Endometrium (tissue), 2 donors: ENCODE measurements at regions not wholly inside any gene's neighbourhood (a gene's known extent, or its start where the extent isn't known, plus 50 kb on each side); places are given as distances from the start of the nearest gene placed in this dataset.

ENCODE experiments used
- FAIRE-seq: peaks from 2 replicates; lab custom pipeline; 2012; peaks lifted over from hg19 to GRCh38; lab: Jason Lieb, UNC
- donor health status: control.
- donor health status: control.

DNA sequence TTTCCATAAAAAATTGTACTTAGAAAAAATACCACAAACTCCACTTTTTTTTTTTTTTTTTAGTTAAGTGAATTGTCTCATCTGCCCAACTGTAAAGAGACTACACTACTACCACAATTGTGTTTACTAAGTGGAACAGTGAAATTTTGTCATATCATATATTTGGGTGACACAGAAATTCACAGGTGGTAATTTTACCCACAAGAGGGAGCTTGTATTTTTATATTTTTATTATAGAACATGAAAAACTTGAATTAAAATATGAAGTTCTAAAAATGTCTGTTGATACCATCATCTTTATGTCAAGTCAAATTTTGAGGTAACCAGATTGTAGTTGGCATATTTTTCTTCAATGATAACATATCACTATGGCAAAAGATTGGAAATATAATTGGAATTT is 329.4 kb upstream of the SOX5 start:
- FAIRE-seq, result no peak

DNA sequence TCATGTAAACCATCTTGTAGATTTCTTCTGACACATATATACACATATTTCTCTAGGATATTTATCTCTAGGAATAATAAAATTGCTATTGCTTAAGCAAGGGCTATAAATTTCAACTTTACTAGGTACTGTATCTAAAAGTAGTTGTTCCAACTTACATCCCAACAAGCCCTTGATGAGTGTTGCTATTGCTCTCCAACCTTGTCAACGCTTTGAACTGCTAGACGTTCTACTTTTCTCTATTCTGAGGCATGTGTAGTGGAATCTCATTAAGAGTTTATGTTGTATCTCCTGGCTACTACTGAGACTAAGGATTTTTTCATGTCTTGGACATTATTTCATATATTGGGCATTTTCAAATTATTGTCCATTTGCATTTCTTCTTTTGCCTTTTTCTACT is 321.5 kb upstream of the SOX5 start:
- FAIRE-seq, result no peak

DNA sequence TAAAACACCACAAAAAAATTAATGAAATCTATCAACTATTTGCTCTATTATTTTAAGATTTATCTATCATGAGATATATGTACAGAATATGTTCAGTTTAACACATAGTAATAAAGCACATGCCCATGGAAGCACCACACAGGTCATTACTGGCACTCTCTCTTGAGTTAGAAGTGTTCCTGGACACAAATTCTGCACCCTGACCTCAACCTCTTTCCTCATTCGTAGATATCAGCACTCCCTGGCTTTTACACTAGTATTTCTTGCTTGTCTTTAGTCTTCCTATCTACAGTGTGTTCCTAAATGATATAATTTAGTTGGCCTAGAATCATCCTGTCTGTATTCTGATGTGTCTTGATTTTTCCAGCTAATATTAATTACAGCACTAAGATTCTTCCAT is 321.0 kb upstream of the SOX5 start:
- FAIRE-seq, result no peak

DNA sequence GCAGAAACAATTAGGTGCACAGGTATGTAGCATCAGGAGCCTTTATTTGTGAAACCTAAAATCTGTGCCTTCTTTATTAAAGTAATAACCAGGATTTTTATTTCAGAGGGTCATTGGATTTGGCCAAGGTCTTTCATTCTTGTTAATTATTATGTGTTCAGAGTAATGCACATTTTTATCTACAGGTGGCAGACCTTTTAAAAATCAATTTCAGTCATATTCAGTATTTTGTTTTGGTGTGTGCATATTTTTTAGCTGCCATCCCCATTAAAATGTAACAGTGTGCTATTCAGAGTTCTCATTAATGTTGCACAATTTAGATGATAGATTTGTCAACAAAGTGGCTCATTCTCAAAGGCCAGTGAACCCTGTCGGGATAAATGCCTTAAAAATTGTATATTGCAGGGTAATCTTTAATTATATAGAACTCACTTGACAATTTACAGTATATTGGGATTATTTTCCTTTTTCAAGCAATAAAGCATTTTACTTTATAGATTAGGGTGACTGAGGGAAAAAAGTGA is 319.3 kb upstream of the SOX5 start:
- FAIRE-seq, result no peak

DNA sequence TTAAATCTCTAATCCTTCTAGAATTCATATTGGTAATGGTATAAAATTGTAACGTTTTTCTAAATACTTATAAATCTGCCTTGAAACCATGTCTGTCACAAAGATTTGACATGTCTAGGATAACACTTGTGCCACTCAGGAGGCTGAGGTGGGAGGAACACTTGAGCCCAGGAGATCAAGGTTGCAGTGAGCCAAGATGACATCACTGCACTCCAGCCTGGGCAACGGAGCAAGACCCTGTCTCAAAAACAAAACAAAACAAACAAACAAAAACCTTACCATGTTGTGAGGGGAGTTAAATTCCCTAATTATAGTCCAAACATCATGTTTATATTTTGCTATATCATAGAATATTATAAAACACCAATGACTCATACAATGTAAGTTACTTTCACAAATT is 317.5 kb upstream of the SOX5 start:
- no peak for FAIRE-seq

DNA sequence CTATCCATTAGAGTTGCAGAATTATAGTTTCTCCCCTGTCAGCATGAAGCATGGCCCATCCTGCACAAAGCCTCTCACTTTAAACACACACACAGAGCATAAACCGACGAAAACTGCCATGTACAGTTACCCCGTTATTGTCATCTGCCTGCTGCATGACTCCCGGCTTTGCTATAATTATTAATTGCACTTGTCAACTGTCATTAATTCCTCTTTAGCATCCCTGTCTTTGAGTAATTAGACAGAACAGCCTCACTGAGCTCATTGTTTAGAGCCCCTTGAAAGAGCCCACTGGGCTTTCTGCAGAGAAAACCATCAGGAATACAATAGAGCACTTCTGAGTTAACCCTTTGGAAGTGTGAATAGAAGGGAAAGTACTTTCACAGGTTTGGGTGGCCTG is 307.2 kb upstream of the SOX5 start:
- no peak for FAIRE-seq

DNA sequence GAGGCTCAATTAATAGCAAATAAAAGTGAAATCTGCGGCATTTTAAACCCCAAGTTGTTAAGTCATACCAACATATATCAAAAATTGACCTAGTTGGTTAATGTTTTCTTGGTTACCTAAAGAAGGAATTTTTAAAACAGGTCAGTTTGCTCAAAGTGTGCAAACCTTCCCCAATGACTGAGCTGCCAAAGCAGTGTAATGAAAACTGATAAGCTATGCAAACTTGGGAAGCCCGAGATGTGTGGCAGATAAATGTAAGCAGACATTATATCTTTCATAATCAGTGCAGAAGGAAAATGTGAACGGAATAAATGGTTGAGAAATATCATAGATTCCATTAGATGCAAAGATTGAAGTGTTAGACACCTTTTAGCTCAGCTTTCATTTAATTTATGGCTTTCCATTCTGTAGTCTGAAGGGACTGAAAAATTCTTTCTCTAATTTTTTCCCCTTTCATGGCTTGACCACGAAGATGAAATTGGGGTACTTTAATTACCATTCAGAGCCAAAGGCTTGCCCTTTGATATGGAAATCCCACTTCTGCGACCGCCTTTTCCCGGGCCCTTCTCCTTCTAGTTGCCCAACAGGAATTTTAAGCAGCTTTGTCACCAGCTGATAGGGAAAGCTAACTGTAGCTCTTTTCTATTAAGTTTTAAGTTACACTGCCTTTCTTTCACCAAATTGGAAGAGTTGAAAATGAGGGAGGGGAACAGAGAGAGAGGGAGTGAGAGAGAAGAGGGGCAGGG is 306.6 kb upstream of the SOX5 start:
- no peak for FAIRE-seq

DNA sequence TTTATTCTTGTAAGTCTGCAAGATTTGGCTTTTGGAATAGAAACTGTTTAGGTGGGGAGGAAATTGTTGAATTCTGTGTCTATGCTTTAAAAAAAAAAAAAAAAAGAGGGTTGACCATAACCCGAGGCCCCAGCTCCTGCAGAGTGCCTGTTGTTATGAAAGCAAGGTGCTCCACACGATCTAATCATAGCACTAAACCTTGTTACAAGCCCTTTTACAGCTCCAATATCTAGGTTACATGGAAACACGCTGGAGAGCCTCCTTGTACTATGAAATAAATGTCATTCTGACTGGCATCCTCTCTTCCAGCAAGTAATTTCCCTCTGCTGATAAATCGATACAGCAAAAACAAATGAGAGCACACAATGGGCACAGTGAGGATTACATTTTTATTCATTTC is 303.1 kb upstream of the SOX5 start:
- FAIRE-seq, result no peak

DNA sequence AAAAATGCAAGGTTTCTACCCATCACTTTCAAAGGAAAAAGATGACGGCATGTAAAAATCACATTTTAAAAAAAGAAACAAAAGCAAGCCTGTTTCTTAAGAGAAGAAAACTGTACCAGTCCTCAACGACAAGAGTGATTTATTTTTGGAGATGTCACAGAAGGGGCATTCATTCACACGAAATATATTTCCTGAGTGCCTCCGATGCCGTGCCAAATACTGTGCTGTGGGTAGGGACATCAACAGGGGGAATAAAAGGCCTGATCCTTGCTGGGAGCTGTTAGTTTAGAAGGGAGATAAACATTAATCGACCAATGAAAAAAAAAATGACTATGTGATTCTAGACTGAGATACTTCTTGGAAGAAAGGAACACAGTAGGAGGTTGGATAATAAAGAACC is 297.5 kb upstream of the SOX5 start:
- FAIRE-seq, result no peak

DNA sequence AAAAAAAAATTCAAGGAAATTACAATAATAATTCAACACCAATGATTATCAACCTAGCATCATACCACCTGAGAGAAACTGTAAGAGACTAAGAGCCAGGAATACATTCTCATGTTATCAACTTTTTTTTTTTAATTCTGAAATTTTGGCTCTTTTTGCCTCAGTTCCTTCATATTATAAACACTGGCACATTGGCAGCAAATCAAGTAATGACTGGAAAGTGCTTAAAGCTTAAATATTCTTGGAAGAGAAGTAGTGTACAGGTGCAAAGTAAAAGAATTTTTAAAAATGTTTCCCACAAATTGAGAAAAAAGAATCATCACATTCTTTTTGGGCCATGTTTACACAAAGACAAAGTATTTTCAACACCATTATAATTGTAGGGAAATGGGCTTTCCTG is 296.9 kb upstream of the SOX5 start:
- FAIRE-seq, result no peak

DNA sequence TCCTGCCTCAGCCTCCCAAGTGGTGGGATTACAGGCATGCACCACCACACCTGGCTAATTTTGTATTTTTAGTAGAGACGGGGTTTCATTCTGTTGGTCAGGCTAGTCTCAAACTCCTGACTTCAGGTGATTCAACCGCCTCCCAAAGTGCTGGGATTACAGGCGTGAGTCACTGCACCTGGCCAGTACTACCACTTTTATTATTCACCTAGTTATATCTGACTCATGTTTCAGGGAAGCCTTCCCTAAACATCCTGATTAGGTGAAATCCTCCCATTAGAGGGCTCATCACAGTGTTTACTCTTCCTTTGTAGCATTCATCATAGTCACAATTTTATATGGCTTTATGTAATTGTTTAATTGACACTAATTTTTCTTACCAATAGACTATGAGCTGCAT is 295.3 kb upstream of the SOX5 start:
- FAIRE-seq, result no peak

DNA sequence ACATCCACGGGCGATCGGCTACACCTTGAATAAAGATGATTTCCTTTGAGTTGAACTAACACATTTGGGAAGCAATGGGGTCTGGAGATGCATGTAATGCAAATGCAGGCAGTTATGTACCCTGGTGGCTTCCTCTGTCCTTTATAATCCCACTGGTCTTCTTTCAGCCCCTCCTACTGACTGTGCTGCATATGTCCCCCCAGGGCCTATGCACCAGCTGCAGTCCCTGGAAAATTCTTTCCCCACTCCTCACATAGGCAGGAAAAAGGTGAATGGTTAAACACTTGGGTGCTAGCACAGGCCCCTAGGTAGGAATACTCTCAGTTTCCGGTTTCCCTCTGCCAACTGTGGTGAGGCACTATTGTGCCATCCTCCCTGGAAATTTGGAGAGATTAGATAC is 294.8 kb upstream of the SOX5 start:
- no peak for FAIRE-seq

DNA sequence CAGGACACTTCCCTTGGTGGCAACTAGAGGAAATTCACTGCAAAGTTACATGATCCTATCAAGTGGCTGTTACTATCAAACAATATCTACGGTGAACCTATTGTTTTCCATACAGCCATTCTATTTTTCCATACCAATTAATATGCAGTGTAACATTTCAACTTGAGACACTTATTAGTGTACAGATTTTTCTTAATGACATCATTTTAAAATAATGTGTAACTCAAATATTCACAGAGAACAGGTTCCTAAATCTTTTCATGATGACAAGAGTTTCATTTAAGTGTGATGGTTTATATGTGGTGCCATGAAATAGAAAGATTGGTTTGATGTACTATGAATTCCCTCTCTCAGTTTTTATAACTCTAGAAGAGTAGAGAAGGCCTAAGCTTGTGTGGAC is 291.2 kb upstream of the SOX5 start:
- no peak for FAIRE-seq

DNA sequence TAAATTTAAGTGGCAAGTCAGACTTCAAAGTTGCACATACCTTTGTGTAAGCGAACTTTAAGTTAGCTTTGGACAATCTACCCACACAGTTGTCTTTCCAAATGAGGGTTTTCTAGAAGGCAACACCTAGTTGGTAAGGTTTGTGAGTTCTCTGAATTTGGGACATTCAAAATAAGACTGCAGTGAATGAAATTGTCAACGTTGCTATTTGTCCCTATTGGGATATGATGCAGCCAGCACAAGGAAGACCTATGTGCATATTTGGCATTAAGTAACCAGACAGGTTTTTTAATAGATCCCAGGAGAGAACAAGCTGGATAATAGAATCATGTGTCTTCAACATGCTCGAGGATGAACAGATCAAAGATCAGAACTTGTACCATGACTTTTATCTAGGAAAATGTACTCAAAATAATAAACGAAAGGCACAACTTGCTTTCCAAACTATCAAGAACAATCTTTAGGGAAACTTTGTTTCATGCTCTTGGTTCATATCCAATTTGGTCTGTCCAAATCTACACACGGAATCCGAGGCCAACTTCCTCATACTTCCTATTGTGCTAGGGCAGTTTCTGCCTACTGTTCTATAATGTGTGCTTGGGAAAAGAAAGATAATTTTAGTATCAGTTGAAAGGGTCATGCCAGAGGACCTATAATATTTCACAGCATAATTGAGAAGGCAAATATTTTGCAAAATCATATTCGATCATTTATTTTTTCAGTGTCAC is 284.2 kb upstream of the SOX5 start:
- no peak for FAIRE-seq

DNA sequence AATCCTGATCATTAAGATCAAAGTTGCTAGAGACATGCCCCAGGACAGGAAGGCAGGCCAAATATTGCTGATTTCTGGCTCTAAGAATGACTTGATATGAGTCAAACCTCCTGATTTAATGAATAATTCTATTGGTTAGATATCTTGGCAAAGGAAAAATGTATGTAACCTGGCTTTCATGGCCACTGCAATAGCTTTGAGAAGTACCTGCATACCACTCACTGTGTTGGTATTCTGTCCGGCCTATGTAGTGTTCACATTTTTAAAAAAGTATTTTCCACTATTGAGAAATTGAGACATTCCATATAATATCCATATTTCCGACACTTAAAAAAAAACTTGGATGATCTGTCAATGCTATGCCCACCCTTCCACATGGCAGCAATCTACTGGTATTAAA is 283.1 kb upstream of the SOX5 start:
- FAIRE-seq, result no peak

DNA sequence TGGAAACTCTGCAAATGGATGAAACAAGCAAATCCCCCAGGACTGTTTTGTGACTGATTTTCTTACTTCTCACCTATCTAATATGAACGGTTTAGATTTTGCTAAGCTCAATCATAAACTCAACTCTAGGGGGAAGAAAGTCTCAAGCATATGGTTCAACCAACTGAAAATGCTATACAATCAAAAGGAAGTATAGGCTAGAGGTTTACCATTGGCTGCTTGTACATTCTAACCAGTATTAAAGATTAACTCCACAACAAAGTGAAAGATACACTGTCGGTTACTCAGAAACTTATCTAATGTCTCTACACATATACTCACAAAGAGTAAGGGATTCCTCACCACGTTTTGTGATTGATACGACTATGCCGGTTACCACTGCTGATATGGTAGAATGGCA is 281.8 kb upstream of the SOX5 start:
- FAIRE-seq, result no peak

DNA sequence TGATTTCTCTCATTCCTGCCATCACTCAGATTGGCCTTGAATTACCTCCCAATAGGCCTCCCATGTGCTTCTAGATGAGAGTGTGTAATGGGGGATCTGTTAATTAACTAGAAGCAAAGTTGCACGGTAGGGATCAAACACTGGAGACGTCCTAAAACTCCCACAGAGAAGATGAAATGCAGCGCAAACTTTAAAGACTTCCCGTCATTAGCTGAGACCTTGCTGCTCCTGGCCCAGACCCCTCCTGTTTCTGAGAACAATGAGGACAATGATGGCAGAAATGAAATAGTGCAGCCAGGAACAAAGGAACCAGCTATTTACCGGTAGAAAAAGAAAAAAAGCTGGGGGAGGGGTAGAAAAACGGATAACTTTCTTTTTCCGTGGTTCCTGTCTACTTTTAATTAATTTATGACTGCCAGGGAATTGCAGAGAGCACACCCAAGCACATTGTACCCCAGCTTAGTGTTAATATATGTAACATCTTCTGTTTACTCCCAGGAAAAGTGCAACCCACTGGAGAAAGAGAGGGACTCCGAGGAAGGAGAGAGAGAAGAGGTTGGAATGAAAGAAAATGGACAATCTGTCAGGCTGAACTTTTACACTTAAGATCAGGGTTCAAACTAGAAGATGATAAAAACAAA is 280.7 kb upstream of the SOX5 start:
- no peak for FAIRE-seq

DNA sequence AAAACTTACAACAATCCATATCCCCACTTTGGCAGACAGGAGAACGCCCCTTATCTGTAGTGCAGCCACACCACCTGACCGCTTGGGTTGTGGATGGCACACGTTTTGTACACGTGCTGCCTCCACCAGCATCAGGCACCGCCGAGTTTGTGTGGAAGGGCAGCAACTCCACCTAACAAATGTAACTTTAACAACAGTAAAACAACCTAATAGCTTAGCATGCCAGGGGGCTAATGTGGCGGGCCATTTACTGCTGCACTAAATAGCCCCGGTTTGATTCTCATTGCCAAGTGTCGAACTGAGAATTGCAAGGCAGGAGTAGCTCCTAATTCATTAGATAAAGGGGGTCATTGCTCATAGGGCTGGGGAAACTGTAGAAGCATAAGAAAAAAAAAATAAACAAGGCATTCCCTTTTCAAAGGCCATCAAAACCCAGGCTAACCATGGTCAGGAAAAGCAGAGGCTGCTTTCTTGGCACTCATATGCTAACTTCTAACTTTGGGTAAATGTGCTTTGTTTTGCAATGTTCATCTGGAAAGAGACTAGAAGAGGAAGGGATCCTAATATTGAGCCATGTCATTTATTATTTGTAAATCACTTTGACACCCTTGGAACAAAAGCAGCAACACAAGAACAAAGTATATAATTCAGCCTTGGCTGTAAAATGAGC is 279.7 kb upstream of the SOX5 start:
- FAIRE-seq, result no peak

DNA sequence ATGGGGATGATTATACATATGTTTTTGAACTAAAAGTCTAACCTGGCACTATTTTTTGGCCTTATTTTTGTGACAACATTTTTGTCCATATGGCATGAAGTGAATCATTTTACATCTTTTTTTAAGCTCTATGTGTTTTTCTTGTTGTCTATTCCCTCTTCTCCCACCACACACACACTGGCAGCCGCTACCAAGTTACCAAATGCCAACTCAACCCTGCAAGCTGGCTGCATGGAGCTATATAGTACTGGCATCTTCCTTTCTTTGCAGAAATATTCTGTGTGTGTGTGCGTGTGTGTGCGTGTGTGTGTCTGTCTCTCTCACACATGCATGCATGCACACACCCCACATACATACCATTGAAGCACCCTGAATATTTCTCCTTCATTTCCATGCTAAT is 278.9 kb upstream of the SOX5 start:
- FAIRE-seq, result no peak

DNA sequence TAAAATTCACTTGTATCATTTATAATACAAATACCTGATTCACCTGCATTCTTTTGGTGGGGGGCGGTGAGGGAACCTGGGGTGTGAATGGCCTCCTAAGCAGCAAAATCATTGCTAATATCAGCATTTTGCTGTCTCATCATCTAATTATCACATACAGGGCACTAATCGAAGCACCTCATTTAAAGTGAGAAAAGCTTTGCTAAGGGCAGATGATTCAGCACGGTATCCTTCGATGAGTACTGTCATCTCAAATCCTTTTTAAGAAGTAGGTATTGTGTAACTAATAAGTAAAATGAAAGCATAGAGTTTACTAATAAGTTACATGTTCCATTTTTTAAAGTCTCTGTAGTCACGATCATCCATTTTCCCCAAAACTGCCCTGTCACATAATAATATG is 278.1 kb upstream of the SOX5 start:
- no peak for FAIRE-seq

DNA sequence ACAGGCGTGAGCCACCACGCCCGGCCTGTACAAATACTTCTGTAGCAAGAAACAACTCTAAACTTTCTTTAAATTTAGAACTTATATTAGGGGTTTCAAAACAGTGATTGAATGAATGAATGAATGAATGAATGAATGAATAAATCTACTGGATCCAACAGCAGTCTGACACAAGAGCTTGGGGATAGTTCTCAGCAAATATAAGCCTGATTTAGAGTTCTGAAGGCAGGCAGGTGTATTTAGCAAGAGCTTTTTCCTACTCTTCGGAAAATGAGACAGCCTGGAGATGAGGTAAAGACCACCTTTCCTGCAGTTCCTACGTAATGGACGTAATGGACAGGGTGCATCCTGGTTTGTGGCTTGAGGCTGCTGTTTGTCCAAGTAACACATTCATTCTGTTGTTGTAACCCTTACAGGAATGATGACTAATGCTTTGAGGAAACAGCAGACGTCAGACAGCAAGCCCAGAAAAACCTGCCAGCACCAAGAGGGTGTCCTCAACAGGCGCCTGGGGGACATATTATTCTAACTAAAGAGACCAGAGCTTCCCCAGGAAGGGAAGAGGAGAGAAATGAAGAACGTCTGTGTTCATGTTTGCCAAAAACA is 277.4 kb upstream of the SOX5 start:
- FAIRE-seq, result no peak

DNA sequence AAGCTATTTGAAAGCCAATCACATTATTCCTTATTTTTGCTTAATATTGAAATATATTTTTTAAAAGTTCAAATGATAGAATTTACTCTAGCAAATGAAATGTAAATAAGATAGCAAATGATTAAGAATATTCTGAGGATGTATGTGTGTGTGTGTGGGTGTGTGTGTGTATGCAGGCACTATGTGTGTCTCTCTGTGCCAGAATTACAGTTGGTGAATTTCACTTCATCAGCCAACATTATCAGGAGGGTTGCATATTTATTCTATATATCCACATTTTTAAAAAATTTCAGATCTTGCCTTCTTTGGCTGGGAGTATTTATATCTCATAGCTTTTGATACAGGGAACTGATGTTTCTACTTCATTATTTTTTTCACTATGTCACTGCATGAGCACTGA is 274.9 kb upstream of the SOX5 start:
- FAIRE-seq, result no peak
